ENCODE measurements at regions not wholly inside any gene's neighbourhood (a gene's known extent, or its start where the extent isn't known, plus 50 kb on each side); places are given as distances from the start of the nearest gene placed in this dataset.

DNA sequence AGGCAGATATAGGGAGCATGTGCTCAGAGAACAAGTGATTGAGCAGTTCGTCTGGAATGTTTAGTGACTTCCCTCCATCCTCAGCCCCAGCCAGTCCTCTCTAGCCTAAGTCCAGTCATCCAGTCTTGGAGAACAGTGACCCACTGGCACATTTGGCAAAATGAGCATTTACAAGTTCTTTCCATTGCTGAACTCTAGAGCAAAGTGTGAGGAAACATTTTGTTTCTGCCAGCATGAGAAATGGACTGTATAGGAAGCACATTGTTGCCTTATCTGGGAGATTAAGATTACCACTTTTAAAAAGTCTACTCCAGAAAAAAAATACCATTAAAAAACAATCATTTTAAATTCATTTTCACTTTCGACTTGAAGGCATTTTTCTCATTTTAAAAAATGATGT is 353.6 kb downstream of the SHQ1 start:
- TF ChIP-seq CTCF (IDR thresholded peaks at IDR 0.05; ENCODE audit: insufficient read depth, low read length, poor library complexity, severe bottlenecking) (no peak), EZH2phosphoT487 (conservative IDR thresholded peaks at IDR 0.05; ENCODE audit: low read length) (no peak)

All from SU-DHL-6 (cell line).